K562 (cell line): ENCODE measurements at regions not wholly inside any gene's neighbourhood (a gene's known extent, or its start where the extent isn't known, plus 50 kb on each side); places are given as distances from the start of the nearest gene placed in this dataset.

Source experiments
- EZH2 ChIP-seq: IDR thresholded peaks from 2 replicates; pipeline ENCODE4 v1.6.1; 2012; ENCODE audit warnings: low read depth, mild to moderate bottlenecking, inconsistent platforms, low read length, borderline replicate concordance
- KLF10 ChIP-seq: fragments of 250-450 bp; sonication (Bioruptor Pico); IDR thresholded peaks from 2 replicates; pipeline ENCODE4 v1.6.1; 2021; ENCODE audit warnings: matching md5 sums
- POLR2A ChIP-seq: fragments of 450-650 bp; conservative IDR thresholded peaks from 2 replicates; pipeline ENCODE4 v1.6.1; 2016
- RAD21 ChIP-seq, 2 experiments: fragments of 250-450 bp in 1 of 2; fragments of 450-650 bp in 1 of 2; sonication (Bioruptor Pico) in 1 of 2; formaldehyde crosslinking in 1 of 2; IDR thresholded peaks in 1 of 2; conservative IDR thresholded peaks in 1 of 2; 2 replicates each; pipeline versions ENCODE4 v1.4.0 to v1.8.0; 2020 to 2022; ENCODE audit warnings: mild to moderate bottlenecking in 2 of 2, moderate library complexity in 1 of 2
- STAG1 ChIP-seq: sonication (generic); formaldehyde crosslinking; IDR thresholded peaks from 2 replicates; pipeline ENCODE4 v1.5.0; 2020; ENCODE audit warnings: missing genetic modification reagents, borderline replicate concordance
- USF2 ChIP-seq: sonication (generic); formaldehyde crosslinking; IDR thresholded peaks from 2 replicates; pipeline ENCODE4 v1.5.0; 2020; ENCODE audit warnings: missing genetic modification reagents
- TF ChIP-seq, protein P1 (sequence below): fragments of 250-450 bp; sonication (Bioruptor Pico); IDR thresholded peaks from 2 replicates; pipeline ENCODE4 v1.8.0; 2021; ENCODE audit warnings: borderline replicate concordance, mild to moderate bottlenecking, moderate library complexity; ENCODE audit not compliant: poor library complexity, severe bottlenecking
- TF ChIP-seq, protein P2 (sequence below): sonication (generic); formaldehyde crosslinking; IDR thresholded peaks from 2 replicates; pipeline ENCODE4 v1.9.0; 2022; ENCODE audit warnings: mild to moderate bottlenecking, missing genetic modification reagents

DNA sequence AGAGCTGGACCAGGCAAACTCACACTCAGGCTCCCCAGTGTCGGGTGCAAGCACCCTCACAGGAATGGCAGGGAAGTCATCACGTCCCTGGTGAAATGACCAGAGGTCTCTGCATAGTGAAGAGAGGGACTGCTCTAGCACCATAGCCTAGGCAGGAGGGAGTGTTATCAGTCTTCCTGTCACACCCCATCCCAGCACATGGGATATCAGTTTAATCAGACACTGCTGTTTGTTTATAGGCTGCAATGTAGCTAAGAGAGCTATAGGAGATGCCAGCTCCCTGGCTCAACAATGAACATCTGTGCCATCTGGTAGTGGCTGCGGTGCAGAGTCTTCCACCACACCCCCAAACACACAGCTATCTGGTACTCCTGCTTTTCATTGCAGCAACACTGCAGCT is 776.6 kb downstream of the ZNF385D start:
- TF ChIP-seq EZH2 (no peak), POLR2A (no peak), USF2 (CRISPR knock-in tag) (no peak), STAG1 (CRISPR knock-in tag) (no peak), RAD21 (CRISPR knock-in tag; conservative IDR thresholded peaks at IDR 0.05 in 1 of 2, IDR thresholded peaks at IDR 0.05 in 1 of 2) (no peak), KLF10 (CRISPR knock-in tag) (no peak)
- TF ChIP-seq, protein P1, sequence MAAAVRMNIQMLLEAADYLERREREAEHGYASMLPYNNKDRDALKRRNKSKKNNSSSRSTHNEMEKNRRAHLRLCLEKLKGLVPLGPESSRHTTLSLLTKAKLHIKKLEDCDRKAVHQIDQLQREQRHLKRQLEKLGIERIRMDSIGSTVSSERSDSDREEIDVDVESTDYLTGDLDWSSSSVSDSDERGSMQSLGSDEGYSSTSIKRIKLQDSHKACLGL (CRISPR knock-in tag): no peak
- TF ChIP-seq, protein P2, sequence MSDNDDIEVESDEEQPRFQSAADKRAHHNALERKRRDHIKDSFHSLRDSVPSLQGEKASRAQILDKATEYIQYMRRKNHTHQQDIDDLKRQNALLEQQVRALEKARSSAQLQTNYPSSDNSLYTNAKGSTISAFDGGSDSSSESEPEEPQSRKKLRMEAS: no peak
